H1 (cell line): ENCODE measurements at regions not wholly inside any gene's neighbourhood (a gene's known extent, or its start where the extent isn't known, plus 50 kb on each side); places are given as distances from the start of the nearest gene placed in this dataset.

Experiments
- E2F6 ChIP-seq: IDR thresholded peaks from 2 replicates; pipeline ENCODE4 v1.6.1; 2012; ENCODE audit warnings: inconsistent platforms
- TAF1 ChIP-seq: IDR thresholded peaks from 2 replicates; pipeline ENCODE4 v1.6.1; 2011; ENCODE audit warnings: mild to moderate bottlenecking, low read depth, low read length
- TF ChIP-seq, protein P1 (sequence below): IDR thresholded peaks from 2 replicates; pipeline ENCODE4 v1.6.1; 2011; ENCODE audit warnings: low read length, improper control_type of control experiment

GRCh38 chr9:21672140-21672539 lies 130.3 kb upstream of the MTAP start (continued):
- TF ChIP-seq, protein P1, sequence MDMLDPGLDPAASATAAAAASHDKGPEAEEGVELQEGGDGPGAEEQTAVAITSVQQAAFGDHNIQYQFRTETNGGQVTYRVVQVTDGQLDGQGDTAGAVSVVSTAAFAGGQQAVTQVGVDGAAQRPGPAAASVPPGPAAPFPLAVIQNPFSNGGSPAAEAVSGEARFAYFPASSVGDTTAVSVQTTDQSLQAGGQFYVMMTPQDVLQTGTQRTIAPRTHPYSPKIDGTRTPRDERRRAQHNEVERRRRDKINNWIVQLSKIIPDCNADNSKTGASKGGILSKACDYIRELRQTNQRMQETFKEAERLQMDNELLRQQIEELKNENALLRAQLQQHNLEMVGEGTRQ, result no peak
- TF ChIP-seq E2F6 (no peak), TAF1 (no peak)
- TF ChIP-seq, all 59 proteins: peak for 0
